ENCODE measurements at regions not wholly inside any gene's neighbourhood (a gene's known extent, or its start where the extent isn't known, plus 50 kb on each side); places are given as distances from the start of the nearest gene placed in this dataset.

- DNase-seq (ENCODE audit: low spot score in 2 of 2), result no peak
- WGBS, 2 donors, result 96 to 97% methylated on average over 1 of the region's 1 CpG
- intact Hi-C loops (cut with DNase I; ENCODE audit: low total_unique reads), result no loop called here
These were observed 1565.9 kb downstream of the PLA2G4A start for GRCh38 chr1:188394677-188395076.

GRCh38 chr1:188397521-188397920 is 1568.8 kb downstream of the PLA2G4A start:
- intact Hi-C loops (cut with DNase I; ENCODE audit: low total_unique reads), result no loop called here
- H3K4me3 ChIP-seq (ENCODE audit: low read depth, poor library complexity, severe bottlenecking), result no peak overlapping the region
- no peak for DNase-seq (ENCODE audit: low spot score in 2 of 2)
- WGBS, 2 donors, result 95 to 96% methylated on average over 2 of the region's 2 CpGs
- TF ChIP-seq CTCF (IDR thresholded peaks at IDR 0.05), result no peak
- TF ChIP-seq POLR2A (IDR thresholded peaks at IDR 0.05), result no peak

More at GRCh38 chr1:188394677-188395076, 1565.9 kb downstream of the PLA2G4A start:
- no peak overlapping the region for H3K4me3 ChIP-seq (ENCODE audit: low read depth, poor library complexity, severe bottlenecking)
- TF ChIP-seq CTCF (IDR thresholded peaks at IDR 0.05) (no peak), POLR2A (IDR thresholded peaks at IDR 0.05) (no peak)

GRCh38 chr1:188402986-188403385 is 1574.2 kb downstream of the PLA2G4A start:
- H3K4me3 ChIP-seq (ENCODE audit: low read depth, poor library complexity, severe bottlenecking), result no peak overlapping the region
- no peak for DNase-seq (ENCODE audit: low spot score in 2 of 2)
- 73 to 79% methylated on average over 3 of the region's 3 CpGs for WGBS, 2 donors
- intact Hi-C loops (cut with DNase I; ENCODE audit: low total_unique reads), result no loop called here
- TF ChIP-seq POLR2A (IDR thresholded peaks at IDR 0.05) (no peak), CTCF (IDR thresholded peaks at IDR 0.05) (no peak)

GRCh38 chr1:188406636-188407035 is 1577.9 kb downstream of the PLA2G4A start:
- WGBS, 2 donors, result 82 to 87% methylated on average over 2 of the region's 2 CpGs
- TF ChIP-seq POLR2A (IDR thresholded peaks at IDR 0.05), result no peak
- no peak for TF ChIP-seq CTCF (IDR thresholded peaks at IDR 0.05)
- intact Hi-C loops (cut with DNase I; ENCODE audit: low total_unique reads), result no loop called here
- no peak overlapping the region for H3K4me3 ChIP-seq (ENCODE audit: low read depth, poor library complexity, severe bottlenecking)
- no peak for DNase-seq (ENCODE audit: low spot score in 2 of 2)

- H3K4me3 ChIP-seq (ENCODE audit: low read depth, poor library complexity, severe bottlenecking), result no peak overlapping the region
- 63 to 88% methylated on average over 1 of the region's 1 CpG for WGBS, 2 donors
- intact Hi-C loops (cut with DNase I; ENCODE audit: low total_unique reads), result no loop called here
- no peak for DNase-seq (ENCODE audit: low spot score in 2 of 2)
- no peak for TF ChIP-seq POLR2A (IDR thresholded peaks at IDR 0.05)
- no peak for TF ChIP-seq CTCF (IDR thresholded peaks at IDR 0.05)
These were observed 1591.4 kb downstream of the PLA2G4A start for GRCh38 chr1:188420177-188420576.

- no peak for TF ChIP-seq CTCF (IDR thresholded peaks at IDR 0.05)
- no peak for TF ChIP-seq POLR2A (IDR thresholded peaks at IDR 0.05)
- intact Hi-C loops (cut with DNase I; ENCODE audit: low total_unique reads), result no loop called here
These were observed 1594.3 kb downstream of the PLA2G4A start for GRCh38 chr1:188423073-188423472.

More at GRCh38 chr1:188423073-188423472, 1594.3 kb downstream of the PLA2G4A start:
- DNase-seq (ENCODE audit: low spot score in 2 of 2), result no peak
- H3K4me3 ChIP-seq (ENCODE audit: low read depth, poor library complexity, severe bottlenecking), result no peak overlapping the region
- 73 to 76% methylated on average over 1 of the region's 1 CpG for WGBS, 2 donors
